ENCODE measurements at regions not wholly inside any gene's neighbourhood (a gene's known extent, or its start where the extent isn't known, plus 50 kb on each side); places are given as distances from the start of the nearest gene placed in this dataset.

GRCh38 chr11:86193297-86194095 is 51.1 kb upstream of the EED start:
- peak; percentile 79 for DNase-seq

- DNase-seq, result no peak
Measured at GRCh38 chr11:86192519-86193257, 51.9 kb upstream of the EED start.

- DNase-seq, result no peak
Measured at GRCh38 chr11:86191874-86192273, 52.7 kb upstream of the EED start.

- no peak for DNase-seq
Measured at GRCh38 chr11:86187027-86187426, 57.5 kb upstream of the EED start.

GRCh38 chr11:86186386-86186785 is 58.2 kb upstream of the EED start:
- DNase-seq, result no peak

GRCh38 chr11:86185381-86185750 is 59.2 kb upstream of the EED start:
- no peak for DNase-seq

GRCh38 chr11:86184728-86185380 is 59.7 kb upstream of the EED start:
- DNase-seq, result no peak

- DNase-seq, result no peak
Measured at GRCh38 chr11:86183694-86184093, 60.9 kb upstream of the EED start.

- DNase-seq, result no peak
Measured at GRCh38 chr11:86182976-86183584, 61.5 kb upstream of the EED start.

- DNase-seq, result no peak
Measured at GRCh38 chr11:86181379-86181778, 63.2 kb upstream of the EED start.

- DNase-seq, result no peak
Measured at GRCh38 chr11:86180851-86181250, 63.7 kb upstream of the EED start.

- DNase-seq, result no peak
Measured at GRCh38 chr11:86180423-86180822, 64.1 kb upstream of the EED start.

- DNase-seq, result no peak
Measured at GRCh38 chr11:86179646-86180064, 64.9 kb upstream of the EED start.

GRCh38 chr11:86177302-86177701 is 67.3 kb upstream of the EED start:
- DNase-seq, result no peak

GRCh38 chr11:86176165-86176884 is 68.2 kb upstream of the EED start:
- no peak for DNase-seq

GRCh38 chr11:86175626-86176025 is 68.9 kb upstream of the EED start:
- no peak for DNase-seq

GRCh38 chr11:86175191-86175590 is 69.4 kb upstream of the EED start:
- DNase-seq, result no peak

GRCh38 chr11:86174101-86175046 is 70.2 kb upstream of the EED start:
- DNase-seq, result peak; percentile 89

GRCh38 chr11:86172894-86173293 is 71.7 kb upstream of the EED start:
- peak; percentile 88 for DNase-seq

- no peak for DNase-seq
Measured at GRCh38 chr11:86171627-86172026, 72.9 kb upstream of the EED start.

GRCh38 chr11:86167499-86168164 is 76.9 kb upstream of the EED start:
- no peak for DNase-seq

All from islet precursor cell (in vitro differentiated cells).